GM21526 (cell line): ENCODE measurements at regions not wholly inside any gene's neighbourhood (a gene's known extent, or its start where the extent isn't known, plus 50 kb on each side); places are given as distances from the start of the nearest gene placed in this dataset.
"Not testable (repeated sequence)": the region's sequence is repeated elsewhere in the genome, so short reads cannot be mapped to it uniquely, and the experiment has no call there.

Experiments
- ATAC-seq: cut with Tn5 transposase; IDR thresholded peaks from one replicate; pipeline ENCODE4 v1.9.1; 2021; ENCODE audit warnings: moderate library complexity; ENCODE audit not compliant: unreplicated experiment, low FRiP score

DNA sequence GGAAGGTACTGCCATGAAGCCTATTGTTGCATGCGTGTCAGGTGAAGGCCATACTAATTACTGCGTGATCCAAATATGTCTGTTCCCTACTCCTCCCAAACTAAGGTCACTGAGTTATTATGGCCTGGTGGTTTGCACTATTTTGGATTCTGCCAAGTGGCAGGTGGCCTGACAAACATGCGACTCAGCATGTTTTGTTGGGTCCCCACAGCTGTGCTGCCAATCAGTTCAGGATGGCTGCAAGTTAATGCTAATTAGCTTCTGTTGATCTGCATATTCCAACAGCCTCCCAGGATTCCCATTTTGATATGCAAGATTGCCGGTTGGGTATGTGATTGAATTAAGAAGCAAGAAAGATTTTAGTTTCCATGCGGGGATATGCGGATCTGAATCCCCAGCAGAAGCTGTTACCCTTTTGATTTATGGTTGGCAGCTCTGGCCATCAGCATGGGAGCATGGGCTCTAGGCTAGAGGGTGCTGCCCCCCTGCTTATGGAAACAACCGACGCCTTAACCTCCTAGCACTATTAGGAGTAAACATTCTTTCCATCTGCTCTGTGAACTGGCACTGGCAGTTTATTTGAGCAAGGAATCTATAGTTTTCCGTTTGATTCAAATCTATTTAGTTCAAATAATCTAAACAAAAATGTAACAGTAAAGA, 429.8 kb upstream of the C1orf87 start:
- no peak for ATAC-seq

DNA sequence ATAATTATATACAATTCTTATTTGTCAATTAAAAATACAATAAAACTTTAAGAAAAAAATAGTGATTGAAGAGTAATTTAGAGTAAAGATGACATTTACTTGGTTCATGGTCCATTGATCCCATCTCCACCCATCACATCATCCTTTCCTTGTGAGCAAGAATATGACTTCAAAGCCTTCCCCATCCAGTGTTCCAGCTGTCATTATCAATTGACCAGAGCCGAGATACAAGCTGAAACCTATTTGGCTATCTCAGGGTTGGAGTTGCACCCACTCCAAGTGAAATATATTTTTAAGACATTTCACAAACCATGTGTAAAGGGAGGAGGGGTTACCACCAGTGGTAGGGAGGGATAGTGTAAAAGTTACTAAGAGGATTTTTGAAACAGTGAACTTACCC, 428.9 kb upstream of the C1orf87 start:
- no peak for ATAC-seq

DNA sequence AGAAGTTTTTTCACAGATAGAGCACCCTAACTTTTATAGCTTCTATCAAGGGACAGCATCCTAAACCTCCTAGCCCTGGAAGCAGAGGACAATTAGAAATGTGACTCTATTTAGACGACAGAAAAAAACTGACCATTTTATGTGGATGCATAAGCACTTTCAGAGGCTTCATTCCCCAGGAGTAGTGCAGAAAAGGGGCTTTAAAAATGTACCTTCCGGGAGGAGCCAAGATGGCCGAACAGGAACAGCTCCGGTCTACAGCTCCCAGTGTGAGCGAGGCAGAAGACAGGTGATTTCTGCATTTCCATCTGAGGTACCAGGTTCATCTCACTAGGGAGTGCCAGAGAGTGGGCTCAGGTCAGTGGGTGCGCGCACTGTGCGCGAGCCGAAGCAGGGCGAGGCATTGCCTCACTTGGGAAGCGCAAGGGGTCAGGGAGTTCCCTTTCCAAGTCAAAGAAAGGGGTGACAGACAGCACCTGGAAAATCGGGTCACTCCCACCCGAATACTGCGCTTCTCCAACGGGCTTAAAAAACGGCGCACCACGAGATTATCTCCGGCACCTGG, 416.4 kb upstream of the C1orf87 start:
- ATAC-seq, result not testable (repeated sequence)

DNA sequence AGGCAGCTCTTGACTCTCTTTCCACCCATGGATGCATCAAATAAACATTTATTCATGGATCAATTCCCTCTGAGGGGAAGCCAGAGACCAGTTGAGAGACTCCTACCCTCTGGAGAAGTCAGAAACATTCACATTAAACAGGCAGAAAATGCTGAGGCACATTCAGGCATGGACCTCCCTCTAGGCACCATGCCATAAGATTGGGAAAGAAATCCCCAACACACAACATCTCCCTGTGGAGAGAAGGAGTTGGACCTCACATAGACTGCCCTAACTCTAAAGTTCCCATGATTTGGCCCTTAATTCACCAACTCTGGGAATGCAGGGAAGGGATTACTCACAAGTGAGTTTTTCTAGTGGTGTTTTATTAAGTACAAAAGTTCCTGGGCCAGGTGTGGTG, 415.3 kb upstream of the C1orf87 start:
- ATAC-seq, result no peak

DNA sequence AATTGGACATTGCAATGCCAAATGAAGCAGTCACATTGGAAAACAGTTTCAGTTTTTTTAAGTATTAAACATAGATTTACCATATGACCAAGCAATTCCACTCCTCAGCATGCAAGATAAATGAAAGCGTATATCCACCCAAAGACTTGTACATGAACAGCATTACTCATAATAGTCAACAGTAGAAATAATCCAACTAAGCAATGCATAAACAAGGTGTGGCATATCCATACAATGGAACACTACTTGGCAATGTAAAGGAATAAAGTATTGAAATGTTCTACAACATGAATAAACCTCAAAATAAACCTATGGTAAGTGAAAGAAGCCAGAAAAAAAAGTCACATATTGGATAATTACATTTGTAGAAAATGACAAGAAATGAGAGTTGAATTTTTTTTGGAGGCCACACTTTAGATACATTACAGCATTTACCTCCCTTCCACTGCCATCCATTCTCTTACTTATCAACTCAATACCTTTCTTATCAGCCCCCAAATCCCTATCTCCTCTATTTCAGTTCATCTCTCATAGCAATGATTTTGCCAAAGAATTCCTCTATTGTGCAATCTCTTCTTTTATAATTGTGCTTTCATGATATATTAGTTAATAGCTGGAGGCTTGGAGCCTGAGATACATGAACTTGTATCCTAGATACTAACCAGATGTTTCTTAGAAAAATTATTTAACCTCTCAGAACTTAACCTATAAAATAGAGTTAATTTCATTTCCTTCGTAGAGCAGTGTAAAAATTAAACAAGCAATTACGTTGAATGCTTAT, 414.2 kb upstream of the C1orf87 start:
- ATAC-seq, result no peak

DNA sequence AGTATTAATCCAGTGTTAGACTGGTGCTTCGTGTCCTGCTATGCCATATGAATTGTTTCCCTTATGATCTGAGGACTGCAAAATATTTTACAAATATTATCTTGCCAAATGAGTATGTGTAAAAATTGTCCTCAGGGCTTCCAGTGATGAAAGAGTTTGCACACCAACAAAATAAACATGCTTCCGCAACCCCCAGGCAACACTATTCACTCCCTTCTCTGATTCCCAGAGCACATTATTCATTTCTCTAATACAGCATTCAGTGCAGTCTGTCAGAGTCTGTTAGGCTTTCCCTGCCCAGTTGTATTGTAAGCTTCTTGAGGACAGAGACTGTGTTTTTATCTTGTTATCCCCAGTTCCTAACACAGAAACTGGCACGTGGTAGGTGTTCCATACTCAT, 409.9 kb upstream of the C1orf87 start:
- no peak for ATAC-seq

DNA sequence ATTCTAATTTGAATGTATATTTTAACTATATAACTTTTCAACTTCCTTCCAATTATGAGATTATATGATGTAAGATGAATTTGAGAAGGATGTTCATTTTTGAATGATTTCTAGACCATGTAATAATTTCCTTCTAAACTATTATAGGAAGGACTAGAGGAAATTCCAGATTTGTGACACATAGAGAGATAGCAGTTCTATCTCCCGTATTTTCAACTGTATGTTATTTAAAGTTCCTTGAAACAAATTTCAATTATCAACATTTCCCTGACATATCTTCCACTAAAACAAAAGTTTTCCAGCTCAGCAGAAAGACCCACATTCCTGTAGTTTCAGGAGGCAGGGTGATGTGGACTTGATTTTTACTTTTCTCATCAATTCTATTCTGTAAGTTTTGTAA, 396.7 kb upstream of the C1orf87 start:
- ATAC-seq, result no peak

DNA sequence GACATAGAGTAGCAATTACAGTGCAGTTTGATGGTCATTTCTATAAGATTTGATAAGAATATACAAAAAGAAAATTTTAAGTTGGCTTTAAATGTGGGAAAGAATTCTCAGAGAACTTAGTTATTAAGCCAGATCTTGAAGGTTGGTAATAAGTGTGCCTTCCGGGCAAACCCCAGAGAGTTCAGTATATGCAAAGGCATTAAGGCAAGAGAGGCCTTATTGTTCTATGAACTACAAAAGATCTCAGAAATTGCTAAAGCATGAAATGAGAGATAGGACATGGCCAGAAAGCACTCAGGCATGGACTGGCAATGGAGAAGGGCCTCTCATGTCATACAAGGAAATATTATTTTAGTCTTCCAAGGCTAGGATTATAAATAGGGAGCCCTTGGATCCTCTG, 390.2 kb upstream of the C1orf87 start:
- no peak for ATAC-seq

DNA sequence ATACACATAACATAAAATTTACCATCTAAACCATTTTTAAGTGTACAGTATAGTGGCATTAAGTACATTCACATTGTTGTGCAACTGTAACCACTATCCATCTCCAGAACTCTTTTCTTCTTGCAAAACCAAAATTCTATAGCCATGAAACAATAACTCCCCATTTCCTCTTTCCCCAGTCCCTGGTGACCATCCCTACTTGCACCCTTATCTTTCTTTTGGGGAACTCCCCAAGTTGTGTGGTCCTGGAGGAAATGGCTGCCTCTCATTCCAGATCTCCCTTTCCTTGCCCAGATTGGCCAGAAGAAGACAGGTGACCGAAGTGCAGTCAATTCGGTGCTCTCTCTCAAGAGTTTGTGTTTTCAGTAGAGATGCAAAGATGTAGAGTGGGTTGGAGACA, 389.6 kb upstream of the C1orf87 start:
- no peak for ATAC-seq

DNA sequence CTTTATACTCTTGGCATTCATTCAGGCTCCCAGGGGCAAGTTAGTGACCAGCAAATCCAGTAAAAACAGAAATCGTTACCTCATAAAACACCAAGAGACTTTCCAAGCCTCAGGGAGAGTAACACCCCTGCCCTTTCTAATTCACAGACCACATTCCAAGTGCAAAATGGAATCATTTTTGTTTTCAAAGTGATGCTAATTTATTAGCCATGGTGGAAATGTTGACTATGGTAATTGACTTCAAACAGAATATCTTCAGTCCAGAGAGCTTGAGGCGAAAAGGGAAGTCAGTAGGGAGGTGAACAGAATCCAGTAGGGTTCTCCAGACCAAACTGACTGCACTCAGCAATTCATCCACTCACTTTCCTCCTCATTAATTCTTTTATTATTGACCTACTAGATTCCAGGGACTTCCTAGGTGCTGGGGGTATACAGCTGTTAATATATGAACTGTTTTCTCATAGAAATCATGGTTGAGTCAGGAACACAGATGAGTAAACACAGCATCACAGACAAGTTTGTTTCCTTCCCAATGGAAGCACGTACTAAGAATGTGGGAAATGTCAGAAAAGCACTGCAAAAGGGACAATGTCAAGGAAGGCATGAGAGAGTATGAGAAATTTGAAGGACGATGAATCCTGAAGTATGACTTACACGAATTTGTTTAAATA, 388.5 kb upstream of the C1orf87 start:
- no peak for ATAC-seq

DNA sequence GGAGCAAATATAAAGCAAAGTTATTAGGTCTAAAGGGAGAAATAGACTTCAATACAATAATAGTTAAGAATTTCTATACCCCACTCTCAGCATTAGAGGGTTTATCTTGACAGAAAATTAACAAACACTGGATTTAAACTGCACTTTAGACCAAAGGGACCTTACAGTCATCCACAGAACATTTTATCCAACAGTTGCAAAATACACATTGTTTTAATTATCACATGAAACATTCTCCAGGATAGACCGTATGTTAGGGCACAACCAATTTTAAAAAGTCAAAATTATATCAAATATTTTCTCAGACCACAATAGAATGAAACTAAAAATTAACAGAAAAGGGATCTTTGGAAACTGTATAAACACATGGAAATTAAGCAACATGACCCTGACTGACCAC, 384.5 kb upstream of the C1orf87 start:
- no peak for ATAC-seq

DNA sequence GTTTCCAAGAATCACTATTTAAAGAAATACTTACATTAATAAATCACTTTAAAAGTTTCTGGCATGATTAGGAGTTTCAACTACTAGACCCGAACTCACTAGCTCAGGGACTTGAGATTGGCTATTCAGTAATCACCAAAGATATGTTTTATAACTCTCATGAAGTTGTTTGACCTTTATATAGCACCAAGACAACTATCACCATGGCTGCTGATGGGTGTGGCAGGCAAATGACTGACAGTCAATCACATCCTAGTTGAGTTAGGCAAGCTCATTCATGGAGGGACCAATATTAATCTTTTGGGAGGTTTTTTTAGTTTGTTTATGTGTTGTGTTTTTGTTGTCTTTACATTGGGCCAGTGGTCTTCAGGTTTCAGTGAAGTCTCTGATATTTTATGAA, 376.3 kb upstream of the C1orf87 start:
- ATAC-seq, result no peak

DNA sequence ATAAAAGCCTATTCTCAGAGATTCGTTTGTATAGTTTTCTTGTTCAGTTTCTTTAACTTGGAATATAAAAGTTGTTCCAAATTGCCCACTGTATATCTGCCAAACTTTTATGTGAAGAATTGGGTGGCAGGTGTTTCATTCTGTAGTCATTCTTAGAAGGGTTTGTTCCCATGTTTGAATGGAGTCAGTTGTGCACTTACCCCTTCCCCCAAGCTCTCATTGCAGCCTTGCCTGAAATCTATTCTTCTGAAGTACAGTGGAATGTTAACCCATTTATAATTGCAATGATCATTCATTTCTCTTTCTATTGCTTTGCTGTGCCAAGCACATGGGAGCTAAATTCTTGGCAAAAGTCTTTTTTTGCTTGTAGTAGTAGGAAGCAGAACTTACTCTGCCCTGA, 375.3 kb upstream of the C1orf87 start:
- ATAC-seq, result no peak

DNA sequence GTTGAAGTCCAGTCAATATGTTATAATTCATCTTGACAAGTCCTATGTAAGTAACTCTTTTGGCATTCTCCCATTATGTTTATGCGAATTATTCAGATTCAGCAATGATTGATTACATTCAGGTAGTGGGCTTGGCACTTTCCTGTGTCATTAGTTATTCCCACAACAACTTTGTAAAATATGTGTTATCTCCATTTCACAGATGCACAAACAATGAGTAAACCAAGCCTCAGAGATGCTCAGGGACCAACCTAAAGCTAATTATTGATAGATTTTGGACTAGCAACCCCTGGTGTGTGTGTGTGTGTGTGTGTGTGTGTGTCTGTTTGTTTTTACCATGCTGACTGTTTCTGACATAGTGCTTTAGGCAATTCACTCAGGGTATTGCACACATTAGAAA, 371.1 kb upstream of the C1orf87 start:
- no peak for ATAC-seq

DNA sequence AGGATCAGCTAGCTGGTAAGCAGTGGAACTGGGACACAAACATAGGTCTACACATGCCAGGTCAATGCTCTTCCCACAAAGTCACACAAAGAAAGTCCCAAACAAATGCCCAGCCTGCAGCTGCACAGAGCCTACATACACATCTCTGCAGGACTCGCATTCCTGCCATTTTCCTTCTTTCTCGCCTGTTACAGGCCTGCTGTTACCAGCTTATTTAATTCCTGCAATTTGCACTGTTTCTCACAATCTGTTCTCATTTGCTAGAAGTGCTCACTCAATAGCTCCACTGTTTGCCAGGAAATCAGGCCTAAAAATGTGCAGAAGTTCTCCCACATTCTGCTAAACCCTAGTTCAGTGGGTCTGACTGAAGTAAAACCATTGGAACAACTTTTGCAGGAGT, 362.6 kb upstream of the C1orf87 start:
- no peak for ATAC-seq

DNA sequence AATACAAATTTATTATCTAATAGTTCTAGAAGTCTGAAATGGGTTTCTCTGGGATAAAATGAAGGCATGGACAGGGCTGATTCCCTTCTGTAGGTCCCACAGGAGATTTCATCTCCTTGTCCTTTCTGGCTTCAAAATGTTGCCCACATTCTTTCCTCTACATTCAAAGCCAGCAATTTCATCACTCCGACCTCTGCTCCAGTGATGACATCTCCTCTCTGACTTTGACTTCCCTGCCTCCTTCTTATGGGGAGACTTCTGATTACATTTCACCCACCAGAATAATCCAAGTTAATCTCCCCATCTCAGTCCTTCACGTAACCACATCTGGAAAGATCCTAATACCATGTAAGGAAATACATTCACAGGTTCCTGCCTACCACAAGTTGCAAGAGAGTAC, 358.0 kb upstream of the C1orf87 start:
- ATAC-seq, result no peak

DNA sequence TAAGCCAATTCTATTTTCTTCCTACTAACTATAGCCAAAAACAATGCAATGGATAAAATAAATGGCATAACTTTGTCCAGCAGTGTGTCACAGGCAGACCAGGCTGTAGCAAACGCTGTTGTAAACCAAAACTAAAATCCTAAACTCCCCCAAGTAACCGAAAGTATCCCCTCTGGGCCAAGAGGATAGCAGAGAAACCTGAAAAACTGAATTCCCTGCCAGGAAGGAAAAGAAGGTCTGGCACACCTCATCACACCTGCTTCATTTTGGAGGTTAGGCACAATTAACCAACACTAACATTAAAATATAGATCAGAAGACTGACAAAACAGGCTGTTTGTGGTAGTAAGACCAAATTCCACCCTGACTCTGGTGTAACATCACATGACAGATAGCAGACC, 356.8 kb upstream of the C1orf87 start:
- no peak for ATAC-seq

DNA sequence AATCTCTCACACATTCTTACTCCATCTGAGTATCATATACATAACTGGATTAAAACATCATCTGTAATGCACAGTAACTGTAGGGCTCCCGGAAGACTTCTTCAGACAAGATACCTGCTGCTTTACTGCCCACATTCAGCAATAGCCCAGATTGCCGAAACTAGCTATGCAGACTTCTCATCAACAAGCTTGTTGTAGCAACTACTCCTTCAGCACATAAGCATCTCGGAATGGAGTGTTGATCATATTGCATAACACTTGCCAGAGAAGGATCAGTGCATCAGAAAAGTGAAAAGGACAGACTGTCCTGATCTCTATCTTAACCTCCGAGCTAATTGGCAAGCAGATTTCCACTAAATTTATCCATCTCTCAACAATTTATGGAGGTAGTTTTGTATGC, 354.6 kb upstream of the C1orf87 start:
- no peak for ATAC-seq

DNA sequence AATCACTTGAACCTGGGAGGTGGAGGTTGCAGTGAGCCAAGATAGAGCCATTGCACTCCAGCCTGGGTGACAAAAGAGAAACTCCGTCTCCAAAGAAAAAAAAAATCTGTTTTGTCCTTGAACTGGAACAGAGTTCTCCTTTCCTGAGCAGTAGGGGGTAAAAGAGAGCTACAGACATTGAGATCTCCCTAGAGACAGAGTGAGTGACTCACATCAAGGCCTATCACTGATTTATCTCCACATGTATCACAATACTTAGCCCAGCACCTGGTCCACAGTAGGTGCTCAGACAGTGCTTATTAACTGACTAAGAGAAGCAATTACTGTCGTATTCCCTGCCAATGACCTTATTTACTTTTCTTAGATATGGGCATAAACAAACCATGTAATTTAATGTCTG, 354.1 kb upstream of the C1orf87 start:
- ATAC-seq, result no peak

DNA sequence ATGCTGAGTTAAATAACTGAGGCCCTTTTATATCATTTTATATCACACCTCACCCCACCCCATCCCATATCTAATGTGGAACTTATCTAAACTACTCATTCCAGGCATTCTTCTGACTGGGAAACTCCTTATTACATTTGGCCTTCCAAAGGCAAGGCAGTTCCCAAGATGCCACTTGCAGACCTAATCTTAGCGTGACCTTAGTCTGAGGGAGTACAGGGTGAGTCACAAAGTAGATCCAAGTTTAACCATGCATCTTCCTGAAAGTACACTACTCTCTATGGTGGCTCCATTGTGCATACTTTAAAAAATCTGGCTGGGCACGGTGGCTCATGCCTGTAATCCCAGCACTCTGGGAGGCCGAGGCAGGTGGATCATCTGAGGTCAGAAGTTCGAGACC, 353.6 kb upstream of the C1orf87 start:
- ATAC-seq, result no peak

DNA sequence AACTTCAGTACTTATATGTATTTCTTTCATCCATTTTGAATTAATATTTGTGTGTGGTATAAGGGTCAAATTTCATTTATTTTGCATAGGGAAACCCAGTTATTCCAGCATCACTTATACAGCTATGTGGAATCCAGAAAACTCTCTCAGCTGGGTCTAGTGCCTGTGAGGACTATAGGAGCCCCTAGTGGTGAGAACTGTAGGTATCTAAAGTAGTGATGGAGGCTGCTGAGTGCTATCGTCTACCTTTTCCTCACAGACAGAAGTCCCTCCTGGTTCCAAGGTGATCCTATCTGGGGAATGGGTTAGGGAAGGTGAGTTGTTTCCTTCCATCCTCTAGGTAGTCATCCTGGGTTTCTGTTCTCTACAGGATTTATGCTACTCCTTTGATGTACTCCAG, 352.0 kb upstream of the C1orf87 start:
- no peak for ATAC-seq
